Neural cell (in vitro differentiated cells): ENCODE measurements at regions not wholly inside any gene's neighbourhood (a gene's known extent, or its start where the extent isn't known, plus 50 kb on each side); places are given as distances from the start of the nearest gene placed in this dataset.

Source experiments
- CTCF ChIP-seq: fragments of 450-650 bp; IDR thresholded peaks from 2 replicates; pipeline ENCODE4 v1.5.1; 2014; ENCODE audit warnings: antibody characterized with exemption, mild to moderate bottlenecking, moderate library complexity; ENCODE audit not compliant: poor library complexity, severe bottlenecking
- EP300 ChIP-seq: fragments of 450-650 bp; conservative IDR thresholded peaks from 2 replicates; pipeline ENCODE4 v1.6.1; 2014; ENCODE audit warnings: antibody characterized with exemption, mild to moderate bottlenecking, moderate library complexity; ENCODE audit not compliant: poor library complexity, severe bottlenecking
- EZH2 ChIP-seq: fragments of 200-600, 300-800 bp; shearing (Covaris generic), sonication (generic); IDR thresholded peaks from 2 replicates; pipeline ENCODE4 v1.6.1; 2014; ENCODE audit warnings: antibody characterized with exemption, low read length, borderline replicate concordance, mild to moderate bottlenecking; ENCODE audit not compliant: insufficient read depth, poor library complexity, severe bottlenecking
- MXI1 ChIP-seq: fragments of 450-650 bp; conservative IDR thresholded peaks from 2 replicates; pipeline ENCODE4 v1.6.1; 2014; ENCODE audit warnings: antibody characterized with exemption, mild to moderate bottlenecking; ENCODE audit not compliant: poor library complexity, severe bottlenecking
- POLR2AphosphoS5 ChIP-seq: IDR thresholded peaks from 2 replicates; pipeline ENCODE4 v1.6.1; 2012
- RAD21 ChIP-seq: fragments of 450-650 bp; conservative IDR thresholded peaks from 2 replicates; pipeline ENCODE4 v1.6.1; 2014; ENCODE audit warnings: antibody characterized with exemption, mild to moderate bottlenecking, moderate library complexity
- REST ChIP-seq: IDR thresholded peaks from 2 replicates; pipeline ENCODE4 v1.6.1; 2012; ENCODE audit warnings: borderline replicate concordance
- TAF1 ChIP-seq: IDR thresholded peaks from 2 replicates; pipeline ENCODE4 v1.6.1; 2012; ENCODE audit warnings: low read depth

- TF ChIP-seq CTCF (no peak), MXI1 (no peak), EZH2 (no peak), EP300 (no peak), REST (no peak), POLR2AphosphoS5 (no peak), RAD21 (no peak), TAF1 (no peak)
These were observed 184.3 kb upstream of the TSC22D1 start for GRCh38 chr13:44760434-44760833.
